SK-N-SH treated with all-trans-retinoic acid at 6 μM for 48 hours (cell line): ENCODE measurements at regions not wholly inside any gene's neighbourhood (a gene's known extent, or its start where the extent isn't known, plus 50 kb on each side); places are given as distances from the start of the nearest gene placed in this dataset.

Source experiments
- ATAC-seq: fragments of 200-7000 bp; cut with Tn5 transposase; 3 replicates; pipeline ENCODE4 v1.9.1; 2020; ENCODE audit warnings: mild to moderate bottlenecking, moderate library complexity
- ARNTL ChIP-seq: fragments of 450-650 bp; formaldehyde crosslinking; IDR thresholded peaks from 2 replicates; pipeline ENCODE4 v1.5.0; 2020; ENCODE audit warnings: low read depth, mild to moderate bottlenecking, moderate library complexity, borderline replicate concordance
- CSDC2 ChIP-seq: fragments of 250-450 bp; sonication (Bioruptor Pico); IDR thresholded peaks from 2 replicates; pipeline ENCODE4 v1.5.0; 2020; ENCODE audit warnings: mild to moderate bottlenecking, moderate library complexity
- CSRNP3 ChIP-seq: fragments of 250-450 bp; sonication (Bioruptor Pico); IDR thresholded peaks from 2 replicates; pipeline ENCODE4 v1.5.1; 2021; ENCODE audit warnings: mild to moderate bottlenecking, moderate library complexity
- ESRRG ChIP-seq: fragments of 250-450 bp; sonication (Bioruptor Pico); IDR thresholded peaks from 2 replicates; pipeline ENCODE4 v1.6.1; 2021; ENCODE audit warnings: mild to moderate bottlenecking
- GLIS3 ChIP-seq: fragments of 250-450 bp; sonication (Bioruptor Pico); IDR thresholded peaks from 2 replicates; pipeline ENCODE4 v1.5.0; 2020; ENCODE audit warnings: mild to moderate bottlenecking, moderate library complexity
- ISL1 ChIP-seq: fragments of 250-450 bp; sonication (Bioruptor Pico); IDR thresholded peaks from 2 replicates; pipeline ENCODE4 v2.1.2; 2022; ENCODE audit warnings: mild to moderate bottlenecking, moderate library complexity
- PPARA ChIP-seq: fragments of 250-450 bp; sonication (Bioruptor Pico); IDR thresholded peaks from 2 replicates; pipeline ENCODE4 v1.5.0; 2020; ENCODE audit warnings: mild to moderate bottlenecking, borderline replicate concordance
- RARB ChIP-seq: fragments of 250-450 bp; sonication (Bioruptor Pico); IDR thresholded peaks from 2 replicates; pipeline ENCODE4 v1.8.0; 2021; ENCODE audit warnings: mild to moderate bottlenecking, moderate library complexity
- SNAI2 ChIP-seq: fragments of 250-450 bp; sonication (Bioruptor Pico); IDR thresholded peaks from 2 replicates; pipeline ENCODE4 v1.5.0; 2020; ENCODE audit warnings: mild to moderate bottlenecking, moderate library complexity
- TCF4 ChIP-seq: fragments of 250-450 bp; sonication (Bioruptor Pico); IDR thresholded peaks from 2 replicates; pipeline ENCODE4 v1.8.0; 2021; ENCODE audit warnings: mild to moderate bottlenecking, moderate library complexity, borderline replicate concordance
- TOX ChIP-seq: fragments of 250-450 bp; sonication (Bioruptor Pico); IDR thresholded peaks from 2 replicates; pipeline ENCODE4 v1.8.0; 2021; ENCODE audit warnings: mild to moderate bottlenecking, moderate library complexity, borderline replicate concordance
- TSHZ2 ChIP-seq: fragments of 250-450 bp; sonication (Bioruptor Pico); IDR thresholded peaks from 2 replicates; pipeline ENCODE4 v1.5.0; 2020; ENCODE audit warnings: mild to moderate bottlenecking, moderate library complexity
- ZC3H10 ChIP-seq: fragments of 250-450 bp; sonication (Bioruptor Pico); IDR thresholded peaks from 2 replicates; pipeline ENCODE4 v1.5.1; 2021; ENCODE audit warnings: mild to moderate bottlenecking, moderate library complexity
- ZFP3 ChIP-seq: fragments of 250-450 bp; sonication (Bioruptor Pico); IDR thresholded peaks from 2 replicates; pipeline ENCODE4 v1.5.0; 2020; ENCODE audit warnings: mild to moderate bottlenecking, moderate library complexity
- ZFP30 ChIP-seq: fragments of 450-650 bp; formaldehyde crosslinking; IDR thresholded peaks from 2 replicates; pipeline ENCODE4 v1.5.0; 2022; ENCODE audit warnings: mild to moderate bottlenecking, moderate library complexity
- ZNF565 ChIP-seq: fragments of 450-650 bp; formaldehyde crosslinking; conservative IDR thresholded peaks from 2 replicates; pipeline ENCODE4 v1.5.0; 2020; ENCODE audit warnings: low read depth, mild to moderate bottlenecking, moderate library complexity
- ZNF70 ChIP-seq: fragments of 450-650 bp; formaldehyde crosslinking; IDR thresholded peaks from 2 replicates; pipeline ENCODE4 v1.5.0; 2020; ENCODE audit warnings: mild to moderate bottlenecking, moderate library complexity
- TF ChIP-seq, protein P1 (sequence below): fragments of 250-450 bp; sonication (Bioruptor Pico); IDR thresholded peaks from 2 replicates; pipeline ENCODE4 v1.8.0; 2020; ENCODE audit warnings: mild to moderate bottlenecking, moderate library complexity, borderline replicate concordance
- TF ChIP-seq, protein P2 (sequence below): fragments of 250-450 bp; sonication (Bioruptor Pico); IDR thresholded peaks from 2 replicates; pipeline ENCODE4 v1.5.1; 2020; ENCODE audit warnings: low read depth, mild to moderate bottlenecking, moderate library complexity
- TF ChIP-seq, protein P3 (sequence below): fragments of 250-450 bp; sonication (Bioruptor Pico); IDR thresholded peaks from 2 replicates; pipeline ENCODE4 v1.8.0; 2021; ENCODE audit warnings: low read depth, mild to moderate bottlenecking, moderate library complexity, borderline replicate concordance

DNA sequence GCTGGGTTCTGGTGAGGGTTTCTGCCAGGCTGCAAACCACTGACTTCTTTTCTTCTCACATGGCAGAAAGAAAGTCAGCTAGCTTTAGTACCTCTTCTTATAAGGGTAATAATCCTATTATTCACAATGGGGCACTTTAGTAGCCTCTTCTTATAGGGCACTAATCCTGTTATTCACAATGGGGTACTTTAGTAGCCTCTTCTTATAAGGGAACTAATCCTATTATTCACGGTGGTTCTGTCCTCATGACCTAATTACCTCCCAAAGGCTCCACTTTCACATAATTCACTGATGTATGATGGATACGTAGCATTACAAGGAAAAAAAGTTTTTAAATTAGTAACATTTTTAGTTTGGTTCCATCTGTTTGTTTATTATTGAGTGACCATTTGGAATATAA, 671.3 kb downstream of the NSUN3 start:
- TF ChIP-seq PPARA (CRISPR knock-in tag) (no peak), TSHZ2 (CRISPR knock-in tag) (no peak), ZC3H10 (CRISPR knock-in tag) (no peak), GLIS3 (CRISPR knock-in tag) (no peak), TOX (CRISPR knock-in tag) (no peak), ESRRG (CRISPR knock-in tag) (no peak), ISL1 (CRISPR knock-in tag) (no peak), TCF4 (CRISPR knock-in tag) (no peak), ZNF565 (CRISPR knock-in tag) (no peak), SNAI2 (CRISPR knock-in tag) (no peak), CSDC2 (CRISPR knock-in tag) (no peak), RARB (CRISPR knock-in tag) (no peak)
- TF ChIP-seq, protein P1, sequence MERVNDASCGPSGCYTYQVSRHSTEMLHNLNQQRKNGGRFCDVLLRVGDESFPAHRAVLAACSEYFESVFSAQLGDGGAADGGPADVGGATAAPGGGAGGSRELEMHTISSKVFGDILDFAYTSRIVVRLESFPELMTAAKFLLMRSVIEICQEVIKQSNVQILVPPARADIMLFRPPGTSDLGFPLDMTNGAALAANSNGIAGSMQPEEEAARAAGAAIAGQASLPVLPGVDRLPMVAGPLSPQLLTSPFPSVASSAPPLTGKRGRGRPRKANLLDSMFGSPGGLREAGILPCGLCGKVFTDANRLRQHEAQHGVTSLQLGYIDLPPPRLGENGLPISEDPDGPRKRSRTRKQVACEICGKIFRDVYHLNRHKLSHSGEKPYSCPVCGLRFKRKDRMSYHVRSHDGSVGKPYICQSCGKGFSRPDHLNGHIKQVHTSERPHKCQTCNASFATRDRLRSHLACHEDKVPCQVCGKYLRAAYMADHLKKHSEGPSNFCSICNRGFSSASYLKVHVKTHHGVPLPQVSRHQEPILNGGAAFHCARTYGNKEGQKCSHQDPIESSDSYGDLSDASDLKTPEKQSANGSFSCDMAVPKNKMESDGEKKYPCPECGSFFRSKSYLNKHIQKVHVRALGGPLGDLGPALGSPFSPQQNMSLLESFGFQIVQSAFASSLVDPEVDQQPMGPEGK: no peak
- TF ChIP-seq, protein P2, sequence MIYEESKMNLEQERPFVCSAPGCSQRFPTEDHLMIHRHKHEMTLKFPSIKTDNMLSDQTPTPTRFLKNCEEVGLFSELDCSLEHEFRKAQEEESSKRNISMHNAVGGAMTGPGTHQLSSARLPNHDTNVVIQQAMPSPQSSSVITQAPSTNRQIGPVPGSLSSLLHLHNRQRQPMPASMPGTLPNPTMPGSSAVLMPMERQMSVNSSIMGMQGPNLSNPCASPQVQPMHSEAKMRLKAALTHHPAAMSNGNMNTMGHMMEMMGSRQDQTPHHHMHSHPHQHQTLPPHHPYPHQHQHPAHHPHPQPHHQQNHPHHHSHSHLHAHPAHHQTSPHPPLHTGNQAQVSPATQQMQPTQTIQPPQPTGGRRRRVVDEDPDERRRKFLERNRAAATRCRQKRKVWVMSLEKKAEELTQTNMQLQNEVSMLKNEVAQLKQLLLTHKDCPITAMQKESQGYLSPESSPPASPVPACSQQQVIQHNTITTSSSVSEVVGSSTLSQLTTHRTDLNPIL (CRISPR knock-in tag): no peak
- TF ChIP-seq, protein P3, sequence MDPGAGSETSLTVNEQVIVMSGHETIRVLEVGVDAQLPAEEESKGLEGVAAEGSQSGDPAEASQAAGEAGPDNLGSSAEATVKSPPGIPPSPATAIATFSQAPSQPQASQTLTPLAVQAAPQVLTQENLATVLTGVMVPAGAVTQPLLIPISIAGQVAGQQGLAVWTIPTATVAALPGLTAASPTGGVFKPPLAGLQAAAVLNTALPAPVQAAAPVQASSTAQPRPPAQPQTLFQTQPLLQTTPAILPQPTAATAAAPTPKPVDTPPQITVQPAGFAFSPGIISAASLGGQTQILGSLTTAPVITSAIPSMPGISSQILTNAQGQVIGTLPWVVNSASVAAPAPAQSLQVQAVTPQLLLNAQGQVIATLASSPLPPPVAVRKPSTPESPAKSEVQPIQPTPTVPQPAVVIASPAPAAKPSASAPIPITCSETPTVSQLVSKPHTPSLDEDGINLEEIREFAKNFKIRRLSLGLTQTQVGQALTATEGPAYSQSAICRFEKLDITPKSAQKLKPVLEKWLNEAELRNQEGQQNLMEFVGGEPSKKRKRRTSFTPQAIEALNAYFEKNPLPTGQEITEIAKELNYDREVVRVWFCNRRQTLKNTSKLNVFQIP (CRISPR knock-in tag): no peak
- TF ChIP-seq, all 23 proteins: peak for 0
- no peak for ATAC-seq

- TF ChIP-seq ZFP3 (CRISPR knock-in tag): no peak
- no peak for TF ChIP-seq ZNF565 (CRISPR knock-in tag)
- TF ChIP-seq, protein P3 (CRISPR knock-in tag): no peak
- TF ChIP-seq ISL1 (CRISPR knock-in tag): peak; percentile 57
- no peak for TF ChIP-seq GLIS3 (CRISPR knock-in tag)
- no peak for TF ChIP-seq SNAI2 (CRISPR knock-in tag)
- no peak for TF ChIP-seq ZFP30 (CRISPR knock-in tag)
- TF ChIP-seq TOX (CRISPR knock-in tag): no peak
- TF ChIP-seq PPARA (CRISPR knock-in tag): no peak
- no peak for TF ChIP-seq ZNF70
- no peak for TF ChIP-seq CSRNP3
- TF ChIP-seq, protein P1: peak; percentile 55; the same call in 1 of the 2 replicates
- TF ChIP-seq, protein P2 (CRISPR knock-in tag): 0 out of 2 replicates have a peak, but pooled peaks have one; percentile 49
- no peak for TF ChIP-seq ESRRG (CRISPR knock-in tag)
- no peak for TF ChIP-seq TSHZ2 (CRISPR knock-in tag)
- TF ChIP-seq CSDC2 (CRISPR knock-in tag): no peak
- TF ChIP-seq ZC3H10 (CRISPR knock-in tag): no peak
- no peak for TF ChIP-seq ARNTL (CRISPR knock-in tag)
- TF ChIP-seq, all 23 proteins: peak for 3
- no peak for ATAC-seq
Observed at GRCh38 chr3:94735354-94735753, 672.5 kb downstream of the NSUN3 start.
